ENCODE measurements at regions not wholly inside any gene's neighbourhood (a gene's known extent, or its start where the extent isn't known, plus 50 kb on each side); places are given as distances from the start of the nearest gene placed in this dataset.

- TF ChIP-seq POLR2A (IDR thresholded peaks at IDR 0.05), result no peak
- TF ChIP-seq, protein P1, sequence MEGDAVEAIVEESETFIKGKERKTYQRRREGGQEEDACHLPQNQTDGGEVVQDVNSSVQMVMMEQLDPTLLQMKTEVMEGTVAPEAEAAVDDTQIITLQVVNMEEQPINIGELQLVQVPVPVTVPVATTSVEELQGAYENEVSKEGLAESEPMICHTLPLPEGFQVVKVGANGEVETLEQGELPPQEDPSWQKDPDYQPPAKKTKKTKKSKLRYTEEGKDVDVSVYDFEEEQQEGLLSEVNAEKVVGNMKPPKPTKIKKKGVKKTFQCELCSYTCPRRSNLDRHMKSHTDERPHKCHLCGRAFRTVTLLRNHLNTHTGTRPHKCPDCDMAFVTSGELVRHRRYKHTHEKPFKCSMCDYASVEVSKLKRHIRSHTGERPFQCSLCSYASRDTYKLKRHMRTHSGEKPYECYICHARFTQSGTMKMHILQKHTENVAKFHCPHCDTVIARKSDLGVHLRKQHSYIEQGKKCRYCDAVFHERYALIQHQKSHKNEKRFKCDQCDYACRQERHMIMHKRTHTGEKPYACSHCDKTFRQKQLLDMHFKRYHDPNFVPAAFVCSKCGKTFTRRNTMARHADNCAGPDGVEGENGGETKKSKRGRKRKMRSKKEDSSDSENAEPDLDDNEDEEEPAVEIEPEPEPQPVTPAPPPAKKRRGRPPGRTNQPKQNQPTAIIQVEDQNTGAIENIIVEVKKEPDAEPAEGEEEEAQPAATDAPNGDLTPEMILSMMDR (IDR thresholded peaks at IDR 0.05), result no peak
Measured at GRCh38 chr6:23325065-23325464, 755.7 kb downstream of the HDGFL1 start.
